NCI-H1092 (cell line): ENCODE measurements at regions not wholly inside any gene's neighbourhood (a gene's known extent, or its start where the extent isn't known, plus 50 kb on each side); places are given as distances from the start of the nearest gene placed in this dataset.

Experiments used
- DNase-seq: peaks from one replicate; lab custom pipeline; 2025; lab: John Stamatoyannopoulos, UW

GRCh38 chr2:217521820-217522219 is 481.0 kb downstream of the TNS1 start:
- DNase-seq, result no peak

DNA sequence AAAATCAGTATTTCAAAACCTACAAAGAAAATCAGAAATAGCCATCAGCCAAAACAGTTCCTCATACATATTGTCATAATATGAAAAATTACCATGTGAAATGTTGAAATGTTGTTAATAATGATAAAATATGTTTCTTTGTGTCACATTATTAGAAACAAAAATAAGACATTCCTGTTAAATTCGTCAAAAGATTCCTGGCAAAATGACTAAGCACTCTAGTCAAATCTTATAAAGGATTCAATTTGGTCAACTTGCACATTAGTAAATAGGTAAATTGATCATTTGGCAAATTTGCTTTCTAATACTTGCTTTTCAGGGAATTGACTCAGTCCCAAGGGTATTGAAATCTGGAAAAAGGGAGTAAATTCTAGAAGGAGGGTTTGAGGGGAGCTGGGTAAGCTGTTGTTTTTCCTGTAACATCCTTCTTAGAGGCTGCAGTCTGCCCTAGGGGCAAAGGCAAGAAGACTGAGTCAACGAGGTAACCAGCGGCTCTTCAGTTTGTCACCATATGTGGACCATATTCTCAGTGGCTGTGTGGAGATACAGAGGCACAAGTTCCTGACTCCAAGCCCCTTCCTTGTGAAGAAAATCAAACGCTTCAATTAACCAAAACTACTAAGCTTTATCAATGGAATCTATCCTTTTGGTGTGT is 482.3 kb downstream of the TNS1 start:
- no peak for DNase-seq

DNA sequence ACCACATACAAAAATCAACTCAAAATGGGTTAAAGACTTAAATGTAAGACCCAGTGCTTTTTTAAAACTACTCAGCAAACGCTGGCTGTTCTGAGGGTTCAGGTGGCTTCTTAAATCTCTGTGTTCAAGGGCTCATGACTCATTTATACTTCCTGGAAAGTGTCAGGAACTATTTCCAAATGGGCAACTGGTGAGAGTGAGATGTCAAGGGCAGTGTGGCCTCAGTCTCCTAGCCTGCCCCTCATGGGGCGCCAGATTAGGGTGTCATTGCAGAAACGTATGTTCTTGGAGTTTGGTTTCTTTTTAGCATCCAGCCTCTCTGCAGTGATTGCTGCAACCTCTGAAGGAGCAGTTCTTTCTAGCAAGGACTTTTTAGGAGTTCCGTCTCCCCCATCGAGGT is 485.4 kb downstream of the TNS1 start:
- DNase-seq, result no peak

GRCh38 chr2:217515615-217516309 is 487.0 kb downstream of the TNS1 start:
- DNase-seq, result no peak

- DNase-seq, result no peak
Observed at GRCh38 chr2:217513258-217513657, 489.5 kb downstream of the TNS1 start.

DNA sequence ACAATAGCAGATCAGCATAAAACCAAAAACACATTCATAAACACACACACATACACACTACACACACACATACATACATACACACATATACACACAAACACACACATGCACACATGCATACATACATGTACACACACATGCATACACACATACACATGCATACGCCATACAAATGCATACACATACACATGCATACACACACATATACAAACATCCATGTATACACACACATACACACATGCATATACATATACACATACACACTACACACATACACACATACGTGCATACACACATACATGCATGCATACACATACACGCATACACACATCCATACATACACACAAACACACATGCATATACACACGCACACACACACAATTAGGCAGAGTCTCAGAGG is 490.1 kb downstream of the TNS1 start:
- no peak for DNase-seq

DNA sequence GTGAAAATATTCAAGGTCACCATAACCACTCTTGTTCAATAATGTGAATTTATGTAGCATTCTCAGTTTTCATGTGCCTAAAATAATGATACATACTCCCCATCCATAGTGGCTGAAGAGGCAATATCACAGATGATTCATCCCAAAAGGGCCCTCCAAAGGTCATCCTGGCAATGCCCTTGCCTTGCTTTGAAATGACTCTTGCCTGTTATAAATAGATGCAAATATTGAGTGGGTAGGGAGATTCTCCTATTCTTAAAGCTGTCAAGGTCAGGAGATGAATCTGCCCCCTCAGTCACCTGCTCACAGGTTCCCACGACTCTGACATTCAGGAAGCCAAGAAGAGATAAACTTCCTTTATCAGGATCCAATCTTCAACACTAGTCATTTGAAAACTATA is 490.5 kb downstream of the TNS1 start:
- DNase-seq, result no peak

- no peak for DNase-seq
Observed at GRCh38 chr2:217511850-217512249, 490.9 kb downstream of the TNS1 start.

GRCh38 chr2:217510771-217511291 is 492.0 kb downstream of the TNS1 start:
- DNase-seq, result peak; percentile 68

DNA sequence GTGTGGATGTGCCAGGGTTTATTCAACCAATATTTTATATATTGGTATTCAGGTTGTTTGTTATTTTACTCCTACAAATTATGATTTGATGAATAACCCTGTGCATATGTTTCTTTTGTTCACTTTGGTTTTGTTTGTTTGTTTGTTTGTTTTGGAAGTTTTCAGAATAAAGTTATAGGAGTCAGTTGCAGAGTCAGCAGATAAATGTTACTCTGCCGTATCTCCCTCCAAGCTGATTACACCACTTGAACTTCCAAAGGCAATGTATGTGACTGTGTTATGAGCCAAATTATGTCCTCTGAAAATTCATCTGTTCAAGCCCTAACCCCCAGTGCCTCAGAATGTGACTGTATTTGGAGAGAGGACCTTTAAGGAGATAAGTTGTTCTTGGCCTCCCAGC is 497.5 kb downstream of the TNS1 start:
- DNase-seq, result no peak

GRCh38 chr2:217501887-217502286 is 500.9 kb downstream of the TNS1 start:
- DNase-seq, result no peak

- DNase-seq, result no peak
Observed at GRCh38 chr2:217497843-217498377, 504.9 kb downstream of the TNS1 start.

- DNase-seq, result no peak
Observed at GRCh38 chr2:217494557-217494956, 508.2 kb downstream of the TNS1 start.

DNA sequence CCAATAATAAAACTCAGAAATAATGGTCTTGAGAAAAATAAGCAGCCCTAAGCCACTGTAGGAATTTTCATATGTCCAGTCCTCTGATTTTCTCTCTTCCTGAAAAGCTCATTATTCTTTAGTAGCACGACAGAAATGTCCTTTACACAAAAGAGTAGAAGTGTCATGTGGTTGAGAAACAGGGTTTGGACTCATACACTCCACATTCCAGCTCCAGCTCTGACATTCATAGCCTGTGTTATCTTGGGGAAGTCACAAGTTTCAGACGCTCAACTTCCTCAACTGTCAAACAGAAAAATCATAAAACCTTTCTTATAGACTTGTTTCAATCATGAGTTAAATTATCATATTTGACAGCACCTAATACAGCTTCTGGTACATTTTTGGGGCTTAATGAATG is 511.5 kb downstream of the TNS1 start:
- DNase-seq, result no peak

- no peak for DNase-seq
Observed at GRCh38 chr2:217489145-217489960, 513.4 kb downstream of the TNS1 start.

DNA sequence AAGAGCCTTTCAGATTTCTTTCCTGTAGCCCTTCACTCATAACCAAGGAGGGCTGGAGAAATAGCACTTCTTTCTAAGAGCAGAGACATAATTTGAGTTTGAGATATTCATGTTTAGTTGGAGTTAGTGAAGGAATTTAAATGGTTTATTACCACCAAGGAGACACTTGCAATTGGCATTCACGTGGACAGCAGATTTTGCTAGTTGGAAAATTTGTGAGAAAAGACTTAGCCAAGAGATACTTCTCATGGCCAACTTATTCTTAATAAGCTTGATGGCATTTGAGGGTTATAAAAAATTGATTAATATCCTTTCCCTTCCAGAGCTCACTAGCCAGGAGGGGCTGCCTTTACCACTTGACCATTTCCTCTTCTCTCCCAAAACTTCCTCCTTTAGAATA is 518.7 kb downstream of the TNS1 start:
- no peak for DNase-seq

GRCh38 chr2:217482056-217482710 is 520.6 kb downstream of the TNS1 start:
- DNase-seq, result no peak

- no peak for DNase-seq
Observed at GRCh38 chr2:217481577-217481976, 521.2 kb downstream of the TNS1 start.

DNA sequence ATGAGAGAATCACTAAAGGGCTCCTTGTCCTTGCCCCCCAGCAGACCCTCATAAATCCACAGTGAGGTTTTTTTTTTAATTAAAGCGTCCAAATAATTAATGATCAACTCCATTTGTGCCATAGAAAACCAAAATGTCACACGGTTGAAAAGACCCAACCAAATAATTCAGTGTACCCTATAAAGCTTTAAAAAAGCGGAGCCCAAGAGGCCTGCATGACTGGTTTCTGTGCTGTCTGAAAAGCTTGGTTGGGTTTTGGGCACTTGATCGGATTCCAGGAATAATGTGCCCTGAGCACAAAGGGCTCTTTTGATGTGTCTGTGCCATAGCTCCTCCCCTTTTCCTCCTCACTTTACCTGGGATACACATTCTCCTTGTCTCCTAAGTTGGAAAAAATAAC is 523.2 kb downstream of the TNS1 start:
- no peak for DNase-seq

DNA sequence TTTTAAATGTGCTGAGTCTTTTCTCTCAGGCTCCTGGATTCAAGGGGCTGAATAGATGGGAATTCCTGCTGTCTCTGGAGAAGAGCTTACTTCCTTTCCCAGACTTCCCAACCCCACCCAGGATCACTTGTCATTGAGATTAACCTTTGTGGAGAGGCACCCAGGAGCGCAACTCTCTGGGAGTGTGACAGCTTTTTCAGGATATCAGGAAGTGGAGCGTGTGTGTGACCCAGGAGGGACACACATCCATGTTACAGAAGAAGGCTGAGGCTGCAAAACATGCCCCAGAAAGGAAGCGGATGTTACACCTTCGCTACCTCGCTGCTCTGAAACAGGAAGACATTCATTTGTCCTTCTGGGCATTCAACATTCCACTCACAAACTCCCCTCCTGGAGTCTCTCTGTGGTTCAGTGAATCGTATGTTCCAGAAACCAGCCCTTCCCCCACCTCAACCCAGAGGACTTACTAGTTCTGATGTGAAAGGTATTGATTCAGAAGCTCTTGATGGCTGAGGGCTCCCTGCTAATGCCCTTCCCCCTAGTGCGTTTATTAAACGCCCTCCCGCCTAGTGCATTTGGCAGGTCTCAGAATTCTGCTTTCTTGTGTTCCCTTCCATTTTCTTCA is 523.9 kb downstream of the TNS1 start:
- DNase-seq, result no peak

GRCh38 chr2:217477583-217477982 is 525.2 kb downstream of the TNS1 start:
- DNase-seq, result no peak

GRCh38 chr2:217475791-217476190 is 527.0 kb downstream of the TNS1 start:
- DNase-seq, result no peak
